HG03095 (cell line): ENCODE measurements at regions not wholly inside any gene's neighbourhood (a gene's known extent, or its start where the extent isn't known, plus 50 kb on each side); places are given as distances from the start of the nearest gene placed in this dataset.
"Not testable (repeated sequence)": the region's sequence is repeated elsewhere in the genome, so short reads cannot be mapped to it uniquely, and the experiment has no call there.

ENCODE experiments used
- ATAC-seq: cut with Tn5 transposase; IDR thresholded peaks from one replicate; pipeline ENCODE4 v1.9.1; 2021; ENCODE audit warnings: moderate library complexity; ENCODE audit not compliant: unreplicated experiment

DNA sequence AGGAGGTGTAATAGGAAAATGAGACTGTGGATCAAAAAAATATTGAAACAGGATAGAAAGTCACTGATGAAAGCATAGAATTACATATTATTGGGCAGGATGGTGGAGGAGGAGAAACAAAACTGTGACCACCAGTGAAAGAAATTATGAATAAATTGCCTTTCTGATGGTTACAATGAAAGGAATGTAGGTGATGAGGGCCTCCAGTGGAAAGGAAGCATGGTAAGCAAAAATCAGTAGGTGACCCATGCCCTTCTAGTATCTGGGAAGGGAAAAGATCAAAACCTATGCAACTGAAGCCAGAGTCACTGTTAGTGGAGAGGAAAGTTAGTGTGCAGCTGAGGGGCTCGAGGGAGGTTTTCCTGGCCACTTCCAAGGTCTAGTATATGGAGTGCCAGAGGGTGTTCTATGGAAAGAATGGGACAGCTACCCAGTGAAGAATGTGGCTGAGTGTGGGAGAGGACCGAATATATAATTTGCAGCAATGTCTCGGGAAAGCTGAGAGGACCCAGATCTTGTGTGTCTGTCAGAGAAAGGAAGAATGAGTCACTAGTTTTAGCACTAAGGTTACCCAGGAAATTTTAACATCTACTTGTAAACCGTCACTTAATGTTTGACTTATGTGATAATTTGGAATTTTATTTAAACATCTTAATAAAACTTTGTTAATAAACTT, 146.2 kb downstream of the NFKBIZ start:
- no peak for ATAC-seq

DNA sequence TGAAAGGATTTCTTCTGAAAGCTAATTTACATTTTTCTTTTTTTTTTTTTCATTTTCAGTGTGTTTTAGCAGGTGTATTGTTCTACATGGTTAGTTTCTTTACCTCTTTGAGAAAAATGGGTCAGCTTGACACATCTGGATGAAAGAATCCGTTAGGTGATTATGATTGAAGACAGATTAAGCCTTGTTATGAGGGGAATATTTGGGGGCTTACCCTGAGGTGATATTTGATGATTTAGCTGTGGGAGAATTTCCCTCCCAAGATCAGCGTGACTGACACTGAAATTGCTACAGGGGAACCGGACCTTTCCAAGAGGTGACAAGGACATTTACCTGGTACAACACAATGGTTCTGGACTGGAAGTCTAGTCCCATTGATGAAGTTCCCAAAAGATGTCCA, 147.5 kb downstream of the NFKBIZ start:
- ATAC-seq: no peak

DNA sequence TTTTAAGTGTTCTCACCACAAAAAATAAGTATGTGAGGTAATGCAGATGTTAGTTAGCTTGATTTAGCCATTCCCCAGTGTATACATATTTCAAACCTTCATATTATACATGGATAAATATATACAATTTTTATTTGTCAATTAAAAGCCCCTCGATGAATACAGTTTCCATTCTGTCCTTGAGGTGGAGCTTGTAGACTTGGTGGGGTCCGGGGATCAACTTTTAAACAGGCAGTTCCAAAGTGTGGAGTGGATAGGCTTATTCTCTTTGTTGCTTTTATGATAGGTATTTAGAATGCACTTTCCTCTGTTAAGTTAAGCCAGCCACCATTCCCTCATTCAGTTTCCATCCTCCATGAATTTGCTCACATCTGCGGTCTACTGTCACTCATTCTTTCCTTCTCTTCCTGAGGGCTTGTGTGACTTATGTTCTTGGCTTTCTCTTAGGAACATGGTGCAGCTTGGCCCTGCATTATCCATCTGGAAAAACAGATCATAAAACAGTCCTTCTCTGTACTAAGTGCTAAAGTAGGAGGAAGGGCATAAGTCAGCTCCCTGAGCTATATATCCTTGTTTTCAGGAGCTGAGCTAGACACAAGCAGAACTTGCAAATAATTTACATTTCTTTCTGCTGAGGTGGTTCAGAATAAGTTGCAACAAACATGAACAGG, 149.1 kb downstream of the NFKBIZ start:
- no peak for ATAC-seq

DNA sequence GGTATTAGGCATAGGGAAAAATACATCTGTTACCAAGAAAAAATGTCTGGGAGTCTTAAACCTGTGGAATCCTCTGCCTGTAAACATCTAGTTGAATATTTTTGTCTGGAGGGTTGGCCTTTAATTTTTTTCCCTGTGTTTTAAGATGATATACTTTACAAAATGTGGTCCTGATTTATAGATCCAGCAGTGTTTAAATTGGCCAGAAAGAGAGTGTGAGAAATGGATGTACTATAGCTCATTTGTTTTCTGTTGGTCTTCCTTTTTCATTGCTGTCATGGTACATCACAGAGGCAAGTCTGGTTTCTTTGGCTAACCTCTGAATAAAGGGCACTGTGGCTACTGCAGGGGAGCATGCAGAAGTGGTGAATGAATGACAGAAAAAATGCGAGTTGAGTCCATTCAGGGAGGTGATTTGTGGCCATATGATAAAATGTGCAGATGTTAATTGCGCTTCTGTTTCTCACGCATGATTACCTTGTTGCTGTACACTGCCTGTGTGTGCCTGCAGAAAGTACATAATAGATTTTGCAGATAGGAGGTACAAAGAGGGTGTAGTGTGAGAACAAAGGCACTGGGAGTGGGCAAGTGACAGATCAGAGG, 150.0 kb downstream of the NFKBIZ start:
- no peak for ATAC-seq

DNA sequence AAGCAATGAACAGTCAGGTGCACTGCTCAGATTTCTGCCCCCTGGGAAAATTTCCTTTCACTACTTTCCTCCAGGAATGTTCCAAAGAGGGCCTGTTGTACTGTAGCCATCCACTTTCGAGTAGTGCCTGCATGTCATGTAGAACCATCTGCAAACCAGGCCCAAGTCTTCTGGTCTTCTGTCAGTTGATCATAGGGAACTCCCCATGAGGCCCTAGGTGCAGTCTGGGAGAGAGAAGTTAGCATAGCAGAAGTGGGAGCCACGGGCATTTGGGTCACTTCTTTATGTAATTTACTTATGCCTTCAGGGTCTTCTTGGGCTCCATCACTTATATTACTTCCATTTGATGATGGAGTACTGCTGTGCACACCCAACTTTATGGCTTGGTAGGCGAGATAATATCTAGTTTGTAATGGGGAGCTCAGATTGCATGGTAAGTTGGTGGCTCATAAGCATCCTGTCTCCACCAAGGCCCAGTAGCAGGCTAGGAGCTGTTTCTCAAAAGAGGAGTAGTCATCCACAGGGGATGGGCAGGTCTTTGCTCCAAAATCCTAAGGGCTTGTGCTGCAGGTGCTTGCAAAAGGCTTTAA, 151.4 kb downstream of the NFKBIZ start:
- no peak for ATAC-seq

DNA sequence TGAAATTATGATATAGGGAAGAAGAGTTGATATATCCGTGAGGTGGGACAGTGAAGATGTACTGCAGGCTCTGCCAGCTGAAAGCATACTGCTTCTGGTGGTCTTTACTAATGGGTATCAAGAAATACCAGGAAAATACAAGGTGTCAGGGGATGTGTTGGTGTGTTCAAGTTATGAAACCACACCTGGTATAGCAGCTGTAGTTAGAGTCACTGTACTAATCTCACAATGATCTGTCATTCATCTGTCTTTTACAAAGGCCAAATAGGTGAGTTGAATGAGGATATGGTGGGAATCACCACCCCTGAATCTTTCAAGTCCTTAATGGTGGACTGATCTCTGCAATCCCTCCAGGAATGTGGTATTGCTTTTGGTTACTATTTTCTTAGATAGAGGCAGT, 152.7 kb downstream of the NFKBIZ start:
- ATAC-seq: no peak

DNA sequence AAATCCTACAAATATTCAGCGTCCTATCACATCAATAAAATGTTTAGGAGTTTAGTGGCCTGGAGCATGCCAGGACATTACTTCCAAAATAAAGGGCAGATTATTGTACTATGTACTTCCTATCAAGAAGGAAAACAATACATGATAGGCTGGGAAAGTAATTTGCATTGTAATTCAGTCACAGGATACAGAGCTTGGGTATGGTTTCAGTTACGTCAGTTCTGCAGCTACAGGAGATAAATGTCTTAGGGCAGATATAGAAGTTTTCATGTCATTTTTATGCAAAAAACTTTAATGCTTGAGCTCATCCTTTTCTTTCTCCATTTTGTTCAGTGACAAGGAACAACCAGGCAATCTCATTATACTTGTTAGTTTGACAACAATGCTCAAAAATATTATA, 155.2 kb downstream of the NFKBIZ start:
- ATAC-seq: no peak

DNA sequence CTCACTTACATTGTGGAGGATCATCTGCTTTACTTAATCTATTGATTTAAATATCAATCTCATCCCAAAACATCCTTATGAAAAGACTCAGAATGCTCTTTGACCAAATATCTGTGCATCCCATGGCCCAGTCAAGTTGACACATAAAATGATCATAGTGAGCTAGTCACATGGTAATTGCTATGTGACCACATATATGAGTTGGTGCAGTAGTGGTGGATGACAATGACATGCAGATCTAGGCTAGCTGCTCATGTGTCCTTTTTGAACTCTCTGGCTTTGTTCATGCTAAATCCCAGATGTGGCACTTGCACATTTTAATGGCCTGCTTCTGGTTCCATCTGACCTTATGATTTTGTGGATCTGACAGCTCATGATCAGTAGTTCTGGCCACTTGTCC, 156.2 kb downstream of the NFKBIZ start:
- no peak for ATAC-seq

DNA sequence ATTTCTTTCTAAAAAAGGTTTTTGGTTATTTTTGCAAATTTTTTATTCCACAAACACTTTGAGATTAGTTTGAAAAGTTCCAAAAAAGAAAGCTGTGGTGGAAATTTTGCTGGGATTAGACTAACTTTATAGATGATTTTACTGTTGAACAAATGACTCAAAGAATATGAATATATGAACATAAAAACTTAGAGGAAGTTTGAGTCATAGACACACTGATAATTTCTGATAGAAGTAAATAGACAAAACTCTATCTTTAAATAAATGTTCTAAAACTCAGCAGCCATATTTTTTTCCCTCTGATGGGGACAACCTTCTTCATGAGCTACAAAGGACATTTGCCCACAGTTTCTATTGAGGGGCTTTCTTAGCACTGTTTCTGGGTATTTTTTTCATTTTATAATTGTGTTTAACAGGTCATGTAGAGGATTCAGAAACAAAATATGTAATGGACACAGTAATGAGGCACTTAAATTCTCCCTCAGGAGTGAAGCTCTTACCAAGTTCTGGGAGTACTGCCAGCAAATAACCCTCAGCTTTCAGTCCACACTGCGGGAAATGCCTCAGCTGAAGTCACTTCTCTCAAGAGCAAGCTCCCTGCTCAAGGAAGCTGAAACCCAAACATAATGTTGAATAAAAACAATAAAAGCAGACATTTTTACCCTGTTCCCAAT, 157.6 kb downstream of the NFKBIZ start:
- ATAC-seq: no peak

DNA sequence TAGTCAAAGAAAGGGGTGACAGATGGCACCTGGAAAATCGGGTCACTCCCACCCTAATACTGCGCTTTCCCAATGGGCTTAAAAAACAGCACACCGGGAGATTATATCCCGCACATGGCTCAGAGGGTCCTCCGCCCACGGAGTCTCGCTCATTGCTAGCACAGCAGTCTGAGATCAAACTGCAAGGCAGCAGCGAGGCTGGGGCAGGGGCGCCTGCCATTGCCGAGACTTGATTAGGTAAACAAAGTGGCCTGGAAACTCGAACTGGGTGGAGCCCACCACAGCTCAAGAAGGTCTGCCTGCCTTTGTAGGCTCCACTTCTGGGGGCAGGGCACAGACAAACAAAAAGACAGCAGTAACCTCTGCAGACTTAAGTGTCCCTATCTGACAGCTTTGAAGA, 159.1 kb downstream of the NFKBIZ start:
- ATAC-seq: not testable (repeated sequence)

DNA sequence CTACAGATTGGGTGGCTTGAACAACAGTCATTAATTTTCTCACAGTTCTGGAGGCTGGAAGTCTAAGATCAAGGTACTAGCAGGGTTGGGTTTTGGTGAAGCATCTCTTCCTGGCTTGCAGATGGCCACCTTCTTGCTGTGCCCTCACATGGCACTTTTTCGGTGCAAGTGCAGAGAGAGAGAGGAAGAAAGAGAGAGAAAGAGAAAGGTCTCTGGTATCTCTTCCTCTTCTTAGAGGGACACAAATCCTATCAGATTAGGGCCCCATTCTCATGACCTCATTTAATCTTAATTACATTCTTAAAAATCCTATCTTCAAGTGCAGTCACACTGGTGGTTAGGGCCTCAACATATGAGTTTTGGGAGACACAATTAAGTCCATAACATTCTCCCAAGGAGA, 167.1 kb downstream of the NFKBIZ start:
- no peak for ATAC-seq

DNA sequence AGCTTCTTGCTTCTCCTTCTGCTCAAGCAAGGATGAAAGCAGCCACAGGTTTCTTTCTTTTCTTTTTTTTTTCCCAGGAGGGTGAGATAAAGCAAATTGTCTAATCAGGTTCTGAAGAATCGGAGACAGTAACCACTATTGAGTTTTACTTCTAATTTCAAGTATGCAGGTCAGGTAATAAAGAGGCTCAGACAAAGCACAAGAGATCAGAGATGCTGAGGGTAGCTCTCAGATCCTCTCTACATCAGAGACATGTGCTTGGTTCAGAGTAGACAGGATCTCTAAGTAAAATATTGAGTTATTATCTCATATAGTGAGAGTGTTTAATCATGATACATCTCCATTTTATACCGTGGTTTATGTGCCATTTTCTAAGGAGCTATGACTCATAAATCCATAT, 168.5 kb downstream of the NFKBIZ start:
- no peak for ATAC-seq

DNA sequence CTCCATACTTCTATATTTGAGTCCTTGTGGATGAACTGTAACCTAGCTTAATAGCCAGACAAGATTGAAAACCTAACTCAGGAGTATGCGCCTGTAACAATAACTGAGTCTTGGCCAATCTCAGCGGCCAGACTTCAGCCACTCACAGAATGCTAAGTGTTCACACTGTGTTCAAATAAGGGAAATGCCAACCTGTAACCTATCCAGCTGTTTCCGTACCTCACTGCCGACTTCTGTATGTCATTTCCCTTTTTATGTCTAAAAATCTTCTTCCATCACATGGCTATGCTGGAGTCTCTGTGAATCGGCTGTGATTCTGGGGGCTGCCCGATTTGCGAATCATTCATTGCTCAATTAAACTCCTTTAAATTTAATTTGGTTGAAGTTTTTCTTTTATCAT, 169.2 kb downstream of the NFKBIZ start:
- ATAC-seq: no peak

DNA sequence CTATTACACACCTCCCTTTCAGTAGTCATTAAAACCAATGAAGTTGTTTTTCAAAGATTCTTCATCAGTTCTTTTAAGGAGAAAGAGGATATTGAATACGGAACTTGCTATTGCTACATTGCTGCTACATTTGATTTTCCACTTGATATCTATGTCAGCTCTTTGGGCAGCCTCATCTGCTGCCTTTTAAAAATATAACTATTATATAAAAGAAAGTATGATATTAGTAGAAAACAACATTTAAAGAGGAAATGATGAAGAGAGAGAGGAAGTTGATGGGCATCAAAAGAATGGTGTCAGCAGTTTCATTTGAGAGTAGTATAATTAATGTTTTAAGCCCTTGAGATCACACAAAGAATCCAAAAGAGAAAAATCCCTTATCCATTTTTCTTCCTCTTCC, 171.4 kb downstream of the NFKBIZ start:
- ATAC-seq: no peak

DNA sequence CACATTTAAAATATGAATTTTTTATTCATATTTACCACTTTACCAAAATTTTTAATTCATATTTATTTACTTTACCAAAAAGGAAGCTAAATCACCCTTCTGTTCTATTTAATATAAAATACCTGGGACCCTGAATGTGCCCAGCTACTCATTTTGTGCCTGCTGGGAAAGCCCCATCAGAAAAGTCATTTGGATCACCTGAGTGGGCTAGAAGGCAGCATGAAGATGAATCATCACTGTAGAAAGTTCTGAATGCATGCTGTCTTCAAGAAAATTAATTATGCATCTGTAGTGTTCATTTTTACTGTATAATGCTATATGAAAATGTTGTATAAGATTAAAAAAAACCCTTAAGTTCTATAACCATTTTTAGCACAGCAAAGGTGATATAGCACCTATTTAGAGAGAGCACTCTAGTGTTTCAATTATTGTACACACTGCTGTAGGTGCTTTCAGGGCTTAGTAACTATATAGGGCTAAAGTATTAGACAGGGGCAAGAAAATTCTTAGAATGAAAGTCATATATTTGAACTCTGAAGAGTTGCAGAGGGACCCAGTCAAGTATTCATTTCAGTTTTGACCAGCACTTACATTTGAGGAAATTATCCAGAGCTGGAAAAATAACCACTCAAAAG, 175.1 kb downstream of the NFKBIZ start:
- no peak for ATAC-seq

DNA sequence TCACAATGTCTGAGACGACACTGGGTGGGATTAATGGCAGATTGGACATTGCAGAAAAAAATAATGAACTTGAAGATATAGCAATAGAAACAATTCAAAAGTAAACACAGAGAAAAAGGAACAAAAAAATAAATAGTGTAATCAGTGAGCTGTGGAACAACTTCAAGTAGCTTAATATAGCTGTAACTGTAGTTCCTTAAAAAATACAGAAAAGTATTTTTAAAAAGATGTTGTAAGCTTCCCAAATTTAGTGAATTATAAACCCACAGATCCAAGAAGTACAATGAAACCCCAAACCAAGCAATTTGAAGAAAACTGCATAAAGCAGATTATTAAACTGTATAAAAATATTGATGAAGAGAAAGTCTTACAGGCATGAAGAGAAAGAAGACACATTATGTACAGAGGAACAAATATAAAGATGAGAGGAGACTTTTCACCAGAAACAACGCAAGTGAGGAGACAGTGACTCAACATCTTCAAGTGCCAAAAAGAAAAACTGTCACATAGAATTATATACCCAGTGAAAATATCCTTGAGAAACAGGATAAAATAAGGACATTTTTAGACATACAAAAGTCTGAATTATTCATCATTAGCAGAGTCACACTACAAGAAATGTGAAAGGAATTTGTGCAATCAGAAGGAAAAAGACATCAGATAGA, 176.4 kb downstream of the NFKBIZ start:
- ATAC-seq: no peak

DNA sequence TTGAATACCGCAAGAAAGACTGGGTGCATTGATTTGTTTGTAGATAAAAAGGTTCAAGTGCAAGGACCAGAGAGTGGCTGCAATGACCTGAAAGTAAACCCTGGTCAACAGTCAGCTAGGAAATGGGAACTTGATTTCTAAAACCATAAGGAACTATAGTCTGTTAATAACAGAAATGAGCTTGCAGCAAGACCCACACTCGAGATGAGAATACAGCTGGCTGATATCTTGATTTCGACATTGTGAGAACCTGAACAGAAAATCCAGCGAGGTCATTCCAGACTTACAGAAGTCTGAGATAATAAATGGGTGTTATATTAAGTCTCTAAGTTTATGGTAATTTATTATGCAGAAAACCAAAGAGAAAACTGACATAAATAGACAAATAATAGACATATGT, 177.3 kb downstream of the NFKBIZ start:
- ATAC-seq: no peak

DNA sequence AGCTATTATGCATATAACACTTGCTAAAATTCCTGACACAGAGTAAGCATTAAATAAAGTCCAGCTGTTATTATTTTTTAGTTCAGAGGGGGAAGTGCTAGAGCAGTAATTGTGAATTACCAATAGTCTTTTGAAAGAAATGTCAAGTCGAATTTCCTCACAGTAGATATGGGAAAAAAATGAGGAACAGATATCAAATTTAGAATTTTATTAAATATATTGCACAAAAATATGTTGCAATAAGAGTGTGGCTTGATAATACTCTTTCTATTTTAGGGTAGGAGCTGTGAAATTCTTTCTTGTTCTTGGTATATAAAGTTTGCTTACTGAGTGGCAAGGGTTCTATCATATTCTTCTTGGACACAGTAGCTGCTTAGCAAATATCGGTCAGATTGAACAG, 181.3 kb downstream of the NFKBIZ start:
- ATAC-seq: no peak

DNA sequence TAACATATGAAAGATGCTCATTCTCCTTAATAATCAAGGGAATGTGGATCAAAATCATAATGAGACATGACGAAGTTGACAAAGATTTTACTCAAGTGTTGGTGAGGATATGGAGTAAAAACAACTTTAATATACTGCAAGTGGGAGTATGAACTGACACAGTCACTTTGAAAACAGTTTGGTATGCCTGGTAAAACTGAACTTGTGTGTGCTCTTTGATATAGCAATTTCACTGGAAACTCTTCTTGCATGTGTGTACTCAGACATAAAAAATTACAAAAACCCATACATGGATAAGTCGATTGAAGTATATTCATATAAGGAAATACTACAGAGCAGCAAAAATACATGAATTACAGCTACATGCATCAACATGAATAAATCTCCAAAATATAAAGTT, 182.5 kb downstream of the NFKBIZ start:
- no peak for ATAC-seq

DNA sequence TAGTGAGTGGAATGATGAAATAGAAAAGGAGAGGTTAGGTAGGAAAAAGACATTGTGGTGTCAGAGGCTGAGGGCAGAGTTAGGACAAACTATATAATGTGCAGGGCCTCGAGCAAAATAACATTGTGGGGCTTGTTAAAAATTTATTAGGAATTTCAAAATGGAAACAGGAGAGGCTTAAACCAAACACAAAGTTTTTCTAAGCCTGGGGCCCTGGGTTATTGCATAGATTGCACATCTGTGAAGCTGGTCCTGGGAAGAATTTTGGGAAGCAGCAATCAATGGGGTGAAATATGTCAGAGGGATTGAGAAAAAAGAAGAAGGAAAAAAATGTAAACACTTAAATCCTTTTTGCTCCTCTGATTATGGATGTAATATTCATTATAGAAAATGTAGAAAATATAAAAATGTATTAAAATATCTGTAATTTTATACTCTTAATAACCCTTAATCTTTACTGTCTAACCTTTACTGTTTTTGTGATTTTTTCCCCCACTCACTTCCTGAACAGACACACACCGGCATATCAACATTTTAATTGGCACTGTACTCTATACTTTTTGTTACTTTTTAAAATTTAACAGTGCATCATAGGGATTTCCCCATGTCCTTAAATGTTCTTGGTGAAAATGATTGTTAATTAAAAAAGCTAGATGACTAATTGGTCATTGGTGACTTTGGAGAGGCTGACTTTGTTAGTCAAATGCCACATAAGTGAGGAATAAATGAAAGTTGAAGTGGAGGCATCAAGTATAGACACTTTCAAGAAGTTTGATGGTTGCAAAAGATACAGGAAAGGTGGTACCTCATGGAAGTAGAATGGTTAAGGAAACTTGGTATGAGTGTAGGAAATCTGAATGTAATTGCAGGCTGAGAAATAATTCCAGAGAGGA, 183.4 kb downstream of the NFKBIZ start:
- no peak for ATAC-seq
